ENCODE measurements at regions not wholly inside any gene's neighbourhood (a gene's known extent, or its start where the extent isn't known, plus 50 kb on each side); places are given as distances from the start of the nearest gene placed in this dataset.

DNA sequence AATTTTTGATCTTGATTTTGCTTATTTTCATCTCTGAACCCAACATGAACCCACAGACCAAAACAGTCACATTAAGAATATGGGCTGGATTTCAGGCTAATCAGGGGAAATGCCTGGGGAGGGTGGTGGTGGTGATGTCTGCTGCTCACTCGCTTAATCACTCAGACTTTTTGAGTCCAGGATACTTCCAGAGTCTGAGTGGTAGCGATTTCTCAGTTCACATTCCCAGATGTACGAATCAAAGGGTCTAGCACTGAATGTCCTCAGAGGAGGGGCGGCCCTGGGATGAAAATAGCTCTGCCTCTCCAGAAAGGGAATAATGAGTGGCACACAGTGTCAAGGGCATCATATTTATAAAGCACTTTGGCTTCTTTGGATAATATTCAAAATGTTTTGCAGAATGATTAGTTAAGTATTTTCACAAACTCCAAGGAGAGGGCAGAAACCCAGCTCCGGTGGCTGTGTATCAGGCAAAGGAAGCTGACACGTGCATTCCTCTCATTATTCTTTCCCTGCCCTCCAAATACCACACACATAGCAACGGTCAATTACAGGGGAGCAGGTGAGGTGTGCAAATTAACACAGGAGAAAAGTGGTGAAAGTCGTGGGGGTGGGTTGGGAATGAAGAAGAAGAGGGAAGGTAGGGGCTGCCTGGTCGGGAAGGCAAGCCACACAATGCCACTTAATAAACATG lies 345.2 kb upstream of the RSPO3 start:
- Histone ChIP-seq H3K79me1 (ENCODE audit: low read length) (no peaks in the 10 kb centered on the region), H3K9me3 (ENCODE audit: insufficient read depth, low read depth, low read length) (no peaks in the 10 kb centered on the region), H3K4me3 (ENCODE audit: low read depth, low read length) (no peak overlapping the region), H3K14ac (ENCODE audit: low read length) (no peak overlapping the region), H2BK12ac (ENCODE audit: low read length) (peak overlapping the region; percentile 61), H3K23ac (ENCODE audit: low read length) (no peak overlapping the region), H4K91ac (ENCODE audit: low read depth, low read length) (no peak overlapping the region), H3K9ac (ENCODE audit: low read length) (no peak overlapping the region), H4K12ac (ENCODE audit: low read depth, low read length) (no peak overlapping the region), H4K8ac (ENCODE audit: low read depth, low read length) (no peak overlapping the region), H3K18ac (ENCODE audit: low read length) (no peak overlapping the region), H3K4ac (ENCODE audit: low read depth, low read length) (no peak overlapping the region), H2AFZ (ENCODE audit: insufficient read depth, low read length, poor library complexity) (no peak overlapping the region), H3K27me3 (ENCODE audit: insufficient read depth, low read length) (no peaks in the 10 kb centered on the region), H3K79me2 (ENCODE audit: control insufficient read depth, insufficient read depth, low read length, poor library complexity) (no peaks in the 10 kb centered on the region), H2BK120ac (ENCODE audit: insufficient read depth, low read length, poor library complexity) (no peak overlapping the region), H3K36me3 (ENCODE audit: control insufficient read depth in 1 of 2, insufficient read depth in 2 of 2, low read length in 2 of 2) (no peaks in the 10 kb centered on the region), H2BK5ac (ENCODE audit: low read depth, low read length, poor library complexity) (no peak overlapping the region), H3K4me1 (ENCODE audit: control insufficient read depth in 1 of 2, insufficient read depth in 2 of 2, low read length in 2 of 2) (peaks cover 3 to 6% of the 10 kb centered on the region in 2 experiments), H3K4me2 (ENCODE audit: low read length) (peak overlapping the region; percentile 42), H2AK5ac (ENCODE audit: low read length) (no peak overlapping the region), H3K27ac (ENCODE audit: low read depth, low read length) (no peak overlapping the region)
- no peak for DNase-seq
- no CpG with 5 or more reads among the region's 9 CpGs for WGBS (ENCODE audit: extremely low coverage, insufficient coverage, insufficient read length)

DNA sequence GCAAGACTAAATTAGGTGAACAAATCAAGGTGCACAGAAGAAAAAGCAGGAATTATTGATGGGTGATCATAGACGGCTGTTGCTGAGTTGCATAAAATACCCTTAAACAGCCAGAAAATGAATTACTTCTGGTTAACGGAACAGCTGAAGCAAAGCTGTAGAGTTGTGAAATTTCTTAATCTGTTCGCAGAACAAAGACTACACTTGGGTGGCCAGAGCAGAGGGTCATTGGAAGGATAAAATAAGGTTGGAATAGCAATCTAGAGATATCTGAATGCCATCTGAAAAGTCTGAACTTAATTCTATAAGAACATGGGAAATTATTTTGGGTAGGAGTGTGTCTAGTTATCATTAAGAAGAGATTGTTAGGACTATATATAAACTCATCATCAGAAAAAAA lies 339.1 kb upstream of the RSPO3 start:
- Histone ChIP-seq H2BK12ac (ENCODE audit: low read length) (no peak overlapping the region), H3K9me3 (ENCODE audit: insufficient read depth, low read depth, low read length) (no peaks in the 10 kb centered on the region), H3K18ac (ENCODE audit: low read length) (no peak overlapping the region), H3K79me1 (ENCODE audit: low read length) (no peaks in the 10 kb centered on the region), H3K36me3 (ENCODE audit: control insufficient read depth in 1 of 2, insufficient read depth in 2 of 2, low read length in 2 of 2) (no peaks in the 10 kb centered on the region), H3K4me3 (ENCODE audit: low read depth, low read length) (no peak overlapping the region), H2AK5ac (ENCODE audit: low read length) (no peak overlapping the region), H4K8ac (ENCODE audit: low read depth, low read length) (no peak overlapping the region), H4K12ac (ENCODE audit: low read depth, low read length) (no peak overlapping the region), H4K91ac (ENCODE audit: low read depth, low read length) (no peak overlapping the region), H3K14ac (ENCODE audit: low read length) (no peak overlapping the region), H3K27ac (ENCODE audit: low read depth, low read length) (no peak overlapping the region), H2BK120ac (ENCODE audit: insufficient read depth, low read length, poor library complexity) (no peak overlapping the region), H3K27me3 (ENCODE audit: insufficient read depth, low read length) (no peaks in the 10 kb centered on the region), H2AFZ (ENCODE audit: insufficient read depth, low read length, poor library complexity) (no peak overlapping the region), H3K4me2 (ENCODE audit: low read length) (no peak overlapping the region), H3K9ac (ENCODE audit: low read length) (no peak overlapping the region), H3K23ac (ENCODE audit: low read length) (no peak overlapping the region), H3K4me1 (ENCODE audit: control insufficient read depth in 1 of 2, insufficient read depth in 2 of 2, low read length in 2 of 2) (no peaks in the 10 kb centered on the region), H3K79me2 (ENCODE audit: control insufficient read depth, insufficient read depth, low read length, poor library complexity) (no peaks in the 10 kb centered on the region), H2BK5ac (ENCODE audit: low read depth, low read length, poor library complexity) (no peak overlapping the region), H3K4ac (ENCODE audit: low read depth, low read length) (no peak overlapping the region)
- WGBS (ENCODE audit: extremely low coverage, insufficient coverage, insufficient read length), result no CpG with 5 or more reads among the region's 3 CpGs
- DNase-seq, result no peak

DNA sequence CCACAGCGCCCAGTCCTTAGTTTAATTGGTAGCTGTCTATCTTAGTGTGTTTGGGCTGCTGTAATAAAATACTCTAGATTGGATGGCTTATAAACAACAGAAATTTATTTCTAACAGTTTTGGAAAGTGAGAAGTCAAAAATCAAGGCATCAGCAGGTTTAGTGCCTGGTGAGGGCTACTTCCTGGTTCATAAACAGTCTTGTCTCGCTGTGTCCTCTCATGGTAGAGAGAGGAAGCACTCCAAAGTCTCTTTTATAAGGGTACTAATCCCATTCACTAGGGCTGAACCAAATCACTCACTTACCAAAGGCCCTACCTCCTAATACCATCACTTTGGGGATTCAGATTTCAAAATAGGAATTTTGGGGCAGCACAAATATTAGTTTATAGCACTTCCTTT lies 336.9 kb upstream of the RSPO3 start:
- Histone ChIP-seq H3K9ac (ENCODE audit: low read length) (no peak overlapping the region), H3K79me2 (ENCODE audit: control insufficient read depth, insufficient read depth, low read length, poor library complexity) (no peaks in the 10 kb centered on the region), H3K4me3 (ENCODE audit: low read depth, low read length) (no peak overlapping the region), H3K4ac (ENCODE audit: low read depth, low read length) (no peak overlapping the region), H3K36me3 (ENCODE audit: control insufficient read depth in 1 of 2, insufficient read depth in 2 of 2, low read length in 2 of 2) (no peaks in the 10 kb centered on the region), H3K4me2 (ENCODE audit: low read length) (no peak overlapping the region), H2AK5ac (ENCODE audit: low read length) (no peak overlapping the region), H4K91ac (ENCODE audit: low read depth, low read length) (no peak overlapping the region), H3K79me1 (ENCODE audit: low read length) (no peaks in the 10 kb centered on the region), H3K23ac (ENCODE audit: low read length) (no peak overlapping the region), H3K18ac (ENCODE audit: low read length) (no peak overlapping the region), H2AFZ (ENCODE audit: insufficient read depth, low read length, poor library complexity) (no peak overlapping the region), H3K9me3 (ENCODE audit: insufficient read depth, low read depth, low read length) (no peaks in the 10 kb centered on the region), H4K12ac (ENCODE audit: low read depth, low read length) (no peak overlapping the region), H4K8ac (ENCODE audit: low read depth, low read length) (no peak overlapping the region), H3K27me3 (ENCODE audit: insufficient read depth, low read length) (no peaks in the 10 kb centered on the region), H2BK5ac (ENCODE audit: low read depth, low read length, poor library complexity) (no peak overlapping the region), H2BK120ac (ENCODE audit: insufficient read depth, low read length, poor library complexity) (no peak overlapping the region), H3K14ac (ENCODE audit: low read length) (no peak overlapping the region), H3K27ac (ENCODE audit: low read depth, low read length) (no peak overlapping the region), H3K4me1 (ENCODE audit: control insufficient read depth in 1 of 2, insufficient read depth in 2 of 2, low read length in 2 of 2) (no peaks in the 10 kb centered on the region), H2BK12ac (ENCODE audit: low read length) (no peak overlapping the region)
- DNase-seq, result no peak
- WGBS (ENCODE audit: extremely low coverage, insufficient coverage, insufficient read length), result no CpG with 5 or more reads among the region's 2 CpGs

DNA sequence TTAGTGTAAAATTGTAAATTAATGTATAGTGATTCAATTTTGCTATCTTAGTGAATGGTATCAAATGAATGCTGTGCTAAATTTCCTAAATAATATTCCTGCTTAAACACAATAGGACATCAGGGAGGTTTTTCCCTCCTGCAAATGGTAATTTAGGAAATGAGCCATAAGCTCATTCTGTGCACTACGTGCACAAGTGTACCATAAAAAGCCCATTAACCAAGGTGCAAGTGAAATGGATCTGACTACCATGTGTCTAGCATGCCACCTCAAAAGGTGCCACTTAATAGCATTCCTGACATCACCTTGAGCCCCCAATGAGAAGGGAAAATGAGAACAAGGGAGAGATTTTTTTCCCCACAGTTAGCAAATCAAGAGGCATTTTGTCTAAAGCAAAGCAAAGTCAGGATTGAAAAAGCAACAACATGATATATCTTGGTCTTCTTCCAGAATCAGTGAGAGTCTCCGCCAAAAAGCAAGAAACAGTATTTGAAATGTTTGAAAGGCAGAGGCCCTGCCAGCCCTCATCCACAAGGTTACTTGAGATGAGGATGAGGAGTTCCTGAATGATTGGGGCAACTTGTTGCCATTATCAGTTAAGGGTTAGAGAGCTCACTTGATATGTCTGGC lies 334.2 kb upstream of the RSPO3 start:
- no peaks in the 10 kb centered on the region for H3K79me1 ChIP-seq (ENCODE audit: low read length)
- H3K27me3 ChIP-seq (ENCODE audit: insufficient read depth, low read length), result no peaks in the 10 kb centered on the region
- DNase-seq, result no peak
- no peak overlapping the region for H4K8ac ChIP-seq (ENCODE audit: low read depth, low read length)
- no peak overlapping the region for H4K12ac ChIP-seq (ENCODE audit: low read depth, low read length)
- no CpG with 5 or more reads among the region's 2 CpGs for WGBS (ENCODE audit: extremely low coverage, insufficient coverage, insufficient read length)
- no peak overlapping the region for H3K9ac ChIP-seq (ENCODE audit: low read length)
- no peak overlapping the region for H3K4me3 ChIP-seq (ENCODE audit: low read depth, low read length)
- H2AK5ac ChIP-seq (ENCODE audit: low read length), result no peak overlapping the region
- no peak overlapping the region for H3K4ac ChIP-seq (ENCODE audit: low read depth, low read length)
- no peak overlapping the region for H2BK120ac ChIP-seq (ENCODE audit: insufficient read depth, low read length, poor library complexity)
- H3K27ac ChIP-seq (ENCODE audit: low read depth, low read length), result no peak overlapping the region
- no peaks in the 10 kb centered on the region for H3K79me2 ChIP-seq (ENCODE audit: control insufficient read depth, insufficient read depth, low read length, poor library complexity)
- H2AFZ ChIP-seq (ENCODE audit: insufficient read depth, low read length, poor library complexity), result no peak overlapping the region
- H2BK12ac ChIP-seq (ENCODE audit: low read length), result no peak overlapping the region
- H3K23ac ChIP-seq (ENCODE audit: low read length), result no peak overlapping the region
- no peak overlapping the region for H3K14ac ChIP-seq (ENCODE audit: low read length)
- H2BK5ac ChIP-seq (ENCODE audit: low read depth, low read length, poor library complexity), result no peak overlapping the region
- no peaks in the 10 kb centered on the region for H3K9me3 ChIP-seq (ENCODE audit: insufficient read depth, low read depth, low read length)
- no peak overlapping the region for H4K91ac ChIP-seq (ENCODE audit: low read depth, low read length)
- H3K18ac ChIP-seq (ENCODE audit: low read length), result no peak overlapping the region
- no peak overlapping the region for H3K4me2 ChIP-seq (ENCODE audit: low read length)
- no peaks in the 10 kb centered on the region for H3K36me3 ChIP-seq (ENCODE audit: control insufficient read depth in 1 of 2, insufficient read depth in 2 of 2, low read length in 2 of 2)
- no peaks in the 10 kb centered on the region for H3K4me1 ChIP-seq (ENCODE audit: control insufficient read depth in 1 of 2, insufficient read depth in 2 of 2, low read length in 2 of 2)

Data from trophoblast cell (in vitro differentiated cells and primary cell).